Astrocyte of the spinal cord (primary cell): ENCODE measurements at regions not wholly inside any gene's neighbourhood (a gene's known extent, or its start where the extent isn't known, plus 50 kb on each side); places are given as distances from the start of the nearest gene placed in this dataset.

Experiments
- DNase-seq: peaks from one replicate; pipeline ENCODE4 v3.0.0; 2011; ENCODE audit warnings: low read depth, low spot score
- H3K4me3 ChIP-seq: 2 replicates; pipeline ENCODE4 v1.5.1; 2011; ENCODE audit warnings: low read depth, mild to moderate bottlenecking, low read length, moderate library complexity
- CTCF ChIP-seq: IDR thresholded peaks from 2 replicates; pipeline ENCODE4 v1.5.1; 2012; ENCODE audit warnings: low read depth, mild to moderate bottlenecking, low read length, inconsistent platforms
- in situ Hi-C: cut with HindIII; loops from 2 replicates; pipeline ENCODE4 v1.10.0; 2017; ENCODE audit warnings: low sequenced_read_pairs

- no peak for DNase-seq
- in situ Hi-C loops: no loop called here
- no peak for TF ChIP-seq CTCF
- H3K4me3 ChIP-seq: no peak overlapping the region
Measured at GRCh38 chr2:176657393-176657792, 388.2 kb downstream of the MTX2 start.

- in situ Hi-C loops: no loop called here
Measured at GRCh38 chr2:176658708-176659107, 389.5 kb downstream of the MTX2 start.

GRCh38 chr2:176662753-176663152, 393.5 kb downstream of the MTX2 start:
- DNase-seq: no peak
- H3K4me3 ChIP-seq: no peak overlapping the region
- in situ Hi-C loops: no loop called here
- no peak for TF ChIP-seq CTCF

More at GRCh38 chr2:176658708-176659107, 389.5 kb downstream of the MTX2 start:
- no peak for TF ChIP-seq CTCF
- DNase-seq: no peak
- H3K4me3 ChIP-seq: no peak overlapping the region

- no peak for TF ChIP-seq CTCF
- H3K4me3 ChIP-seq: no peak overlapping the region
- DNase-seq: no peak
- in situ Hi-C loops: no loop called here
Measured at GRCh38 chr2:176664478-176664877, 395.2 kb downstream of the MTX2 start.

DNA sequence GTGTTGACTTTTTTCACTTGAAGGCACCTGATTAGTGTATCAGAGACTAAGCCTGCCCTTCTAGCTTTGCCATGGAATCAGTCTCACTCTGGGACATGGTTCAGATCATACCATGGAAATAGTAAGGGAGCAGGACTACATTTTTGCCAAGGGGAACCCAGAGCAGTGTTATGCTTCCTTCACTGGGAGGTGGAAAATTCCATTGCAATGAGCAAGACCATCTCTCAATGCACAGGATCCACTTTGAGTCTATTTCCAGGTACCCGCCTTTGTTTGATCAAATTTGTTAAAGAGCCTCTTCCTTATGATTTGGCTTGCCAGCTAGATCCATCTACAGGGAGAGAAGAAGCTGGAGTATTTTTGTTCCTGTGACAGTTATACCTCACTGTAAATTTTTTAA, 395.8 kb downstream of the MTX2 start:
- in situ Hi-C loops: no loop called here
- TF ChIP-seq CTCF: no peak
- no peak overlapping the region for H3K4me3 ChIP-seq
- no peak for DNase-seq

DNA sequence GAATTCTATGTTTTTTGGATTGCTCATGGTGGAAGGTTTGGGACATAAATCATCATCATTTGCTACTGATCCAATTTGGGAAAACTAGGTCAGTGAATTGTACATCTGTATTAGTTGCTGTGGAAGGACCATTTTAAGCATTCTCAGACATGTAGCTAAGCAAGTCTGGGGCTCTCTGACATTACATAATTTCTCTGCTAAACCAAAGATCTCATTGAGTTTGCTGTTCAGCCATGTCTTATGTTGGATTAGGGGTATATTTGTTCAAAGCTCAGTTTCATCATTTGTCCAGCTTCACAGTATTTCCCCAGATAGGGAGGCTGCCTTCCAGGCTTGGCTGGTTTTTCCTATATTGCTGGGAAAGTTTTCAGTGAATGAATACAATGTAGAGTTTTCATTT, 399.7 kb downstream of the MTX2 start:
- in situ Hi-C loops: no loop called here
- no peak for DNase-seq
- no peak overlapping the region for H3K4me3 ChIP-seq
- TF ChIP-seq CTCF: no peak
